ENCODE measurements at regions not wholly inside any gene's neighbourhood (a gene's known extent, or its start where the extent isn't known, plus 50 kb on each side); places are given as distances from the start of the nearest gene placed in this dataset.

DNA sequence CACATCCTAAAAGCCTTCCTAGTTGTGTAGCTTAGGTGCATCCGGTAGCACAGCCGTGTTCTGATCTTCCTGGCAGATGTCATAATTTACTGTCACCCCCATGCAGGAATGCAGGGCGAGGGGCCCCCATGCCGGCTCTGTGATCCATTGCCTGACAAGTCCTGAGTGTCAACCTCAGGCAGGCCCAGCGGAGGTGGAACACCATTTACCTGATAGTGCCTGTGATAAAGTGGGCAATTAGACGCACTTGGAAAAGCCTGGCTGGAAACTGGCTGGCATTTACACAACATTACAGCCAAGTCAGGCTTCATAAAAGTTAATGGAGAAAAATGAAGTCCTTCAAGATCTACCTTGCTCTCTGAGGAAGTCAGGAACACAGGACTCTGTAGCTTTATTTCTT is 521.4 kb upstream of the JAG1 start:
- no TSS peak for BruUV-seq (replicated peaks)
- peaks cover 2% of the 10 kb centered on the region; the same call in 1 of the 2 replicates for H3K4me1 ChIP-seq (replicated peaks; ENCODE audit: insufficient read depth)
- intact Hi-C loops (cut with micrococcal nuclease; ENCODE audit: unreplicated experiment): no loop called here
- no peaks in the 10 kb centered on the region for H3K27me3 ChIP-seq (ENCODE audit: insufficient read depth, low read depth)
- no peaks in the 10 kb centered on the region for H3K9me3 ChIP-seq (ENCODE audit: insufficient read depth, low read depth)
- DNase-seq: no peak
- H4K20me1 ChIP-seq (ENCODE audit: insufficient read depth): no peaks in the 10 kb centered on the region
- no peak overlapping the region for H3K27ac ChIP-seq
- no peaks in the 10 kb centered on the region for H3K9me2 ChIP-seq (ENCODE audit: insufficient read depth)
- no peaks in the 10 kb centered on the region for H3K36me3 ChIP-seq (ENCODE audit: low read depth)
- TF ChIP-seq EZH2 (IDR thresholded peaks at IDR 0.05; ENCODE audit: low read depth): no peak
- TF ChIP-seq, protein P1, sequence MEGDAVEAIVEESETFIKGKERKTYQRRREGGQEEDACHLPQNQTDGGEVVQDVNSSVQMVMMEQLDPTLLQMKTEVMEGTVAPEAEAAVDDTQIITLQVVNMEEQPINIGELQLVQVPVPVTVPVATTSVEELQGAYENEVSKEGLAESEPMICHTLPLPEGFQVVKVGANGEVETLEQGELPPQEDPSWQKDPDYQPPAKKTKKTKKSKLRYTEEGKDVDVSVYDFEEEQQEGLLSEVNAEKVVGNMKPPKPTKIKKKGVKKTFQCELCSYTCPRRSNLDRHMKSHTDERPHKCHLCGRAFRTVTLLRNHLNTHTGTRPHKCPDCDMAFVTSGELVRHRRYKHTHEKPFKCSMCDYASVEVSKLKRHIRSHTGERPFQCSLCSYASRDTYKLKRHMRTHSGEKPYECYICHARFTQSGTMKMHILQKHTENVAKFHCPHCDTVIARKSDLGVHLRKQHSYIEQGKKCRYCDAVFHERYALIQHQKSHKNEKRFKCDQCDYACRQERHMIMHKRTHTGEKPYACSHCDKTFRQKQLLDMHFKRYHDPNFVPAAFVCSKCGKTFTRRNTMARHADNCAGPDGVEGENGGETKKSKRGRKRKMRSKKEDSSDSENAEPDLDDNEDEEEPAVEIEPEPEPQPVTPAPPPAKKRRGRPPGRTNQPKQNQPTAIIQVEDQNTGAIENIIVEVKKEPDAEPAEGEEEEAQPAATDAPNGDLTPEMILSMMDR (conservative IDR thresholded peaks at IDR 0.05): no peak
- ChIA-PET POLR2A (ENCODE audit: unreplicated experiment) (no interaction called here), CTCF (interaction anchor here (0.6 kb wide), 1 partner anchor 541 kb away, joined by 4 read pairs; no protein-coding TSS in a partner anchor)
- no peaks in the 10 kb centered on the region for H3K79me2 ChIP-seq (ENCODE audit: low read depth)
- no peak overlapping the region for H3K4me3 ChIP-seq
- H2AFZ ChIP-seq: no peak overlapping the region
- H3F3A ChIP-seq (ENCODE audit: insufficient read depth, low read depth): no peaks in the 10 kb centered on the region
- no peak overlapping the region for H3K4me2 ChIP-seq

DNA sequence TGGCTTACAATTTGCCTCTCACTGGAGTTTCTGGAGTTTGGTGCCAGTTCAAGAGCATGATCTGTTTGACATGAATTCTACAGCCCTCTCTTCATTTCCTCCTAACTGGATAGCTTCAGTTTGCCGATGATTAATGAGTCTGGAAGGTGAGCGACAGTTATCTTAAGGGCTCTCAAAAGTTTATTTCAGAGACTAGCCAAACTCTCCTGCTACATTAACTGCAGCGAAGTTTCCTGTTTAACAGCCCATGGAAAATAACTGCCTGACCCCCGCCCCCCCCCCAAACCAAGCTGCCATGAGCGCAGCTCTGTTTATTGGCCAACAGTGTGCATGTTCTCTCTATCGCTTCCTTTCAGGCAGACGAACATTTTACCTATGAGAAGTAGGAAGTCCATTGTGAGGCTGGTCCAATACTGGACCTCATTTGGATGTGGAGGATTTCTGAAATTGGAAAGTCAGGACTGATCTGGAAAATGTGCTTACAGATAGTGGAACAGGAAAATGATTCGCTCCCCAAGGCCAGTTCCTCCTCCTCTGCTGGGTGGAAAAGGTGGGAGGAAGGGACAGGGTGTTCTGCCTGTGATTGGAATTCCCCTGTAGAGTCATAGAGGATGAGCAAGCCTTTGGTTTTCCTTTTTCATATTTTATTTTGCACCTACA is 522.2 kb upstream of the JAG1 start:
- Histone ChIP-seq H3K79me2 (ENCODE audit: low read depth) (no peaks in the 10 kb centered on the region), H3K27me3 (ENCODE audit: insufficient read depth, low read depth) (no peaks in the 10 kb centered on the region), H3K36me3 (ENCODE audit: low read depth) (no peaks in the 10 kb centered on the region), H3K9me2 (ENCODE audit: insufficient read depth) (no peaks in the 10 kb centered on the region), H3K4me3 (no peak overlapping the region), H4K20me1 (ENCODE audit: insufficient read depth) (no peaks in the 10 kb centered on the region), H3K27ac (no peak overlapping the region), H3K4me1 (replicated peaks; ENCODE audit: insufficient read depth) (peaks cover 9% of the 10 kb centered on the region; the same call in 1 of the 2 replicates), H3K9me3 (ENCODE audit: insufficient read depth, low read depth) (no peaks in the 10 kb centered on the region), H3F3A (ENCODE audit: insufficient read depth, low read depth) (no peaks in the 10 kb centered on the region), H3K4me2 (no peak overlapping the region), H2AFZ (no peak overlapping the region)
- TF ChIP-seq, protein P1 (conservative IDR thresholded peaks at IDR 0.05): no peak
- no peak for TF ChIP-seq EZH2 (IDR thresholded peaks at IDR 0.05; ENCODE audit: low read depth)
- ChIA-PET POLR2A (ENCODE audit: unreplicated experiment) (interaction anchor here (0.7 kb wide), 1 partner anchor 17 kb away, joined by 4 read pairs; no protein-coding TSS in a partner anchor), CTCF (interaction anchor here (0.6 kb wide), 2 partner anchors 28 to 540 kb away, joined by 3 to 4 read pairs; no protein-coding TSS in a partner anchor)
- DNase-seq: no peak
- BruUV-seq (replicated peaks): no TSS peak
- intact Hi-C loops (cut with micrococcal nuclease; ENCODE audit: unreplicated experiment): no loop called here

DNA sequence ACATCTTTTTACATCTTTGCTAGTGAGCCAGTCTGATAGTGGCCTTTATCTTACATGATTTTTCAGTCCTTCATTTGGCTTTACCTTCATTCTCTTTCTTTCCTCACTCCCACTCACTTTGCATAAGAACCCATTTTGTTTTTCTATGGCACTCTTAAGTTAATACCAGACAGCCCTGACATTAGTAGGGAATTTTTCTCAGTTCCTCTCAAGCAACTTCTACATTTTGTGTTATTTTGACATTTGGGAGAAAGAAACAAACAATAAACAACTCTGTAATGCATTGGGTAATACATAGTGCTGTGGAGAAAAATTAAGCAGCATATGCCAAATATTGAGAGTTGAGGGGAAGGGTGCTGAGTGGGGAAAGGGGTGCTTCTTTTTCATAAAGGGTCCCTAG is 524.1 kb upstream of the JAG1 start:
- ChIA-PET POLR2A (ENCODE audit: unreplicated experiment) (no interaction called here), CTCF (no interaction called here)
- DNase-seq: no peak
- Histone ChIP-seq H3K9me3 (ENCODE audit: insufficient read depth, low read depth) (no peaks in the 10 kb centered on the region), H3K27me3 (ENCODE audit: insufficient read depth, low read depth) (no peaks in the 10 kb centered on the region), H3K9me2 (ENCODE audit: insufficient read depth) (no peaks in the 10 kb centered on the region), H3K36me3 (ENCODE audit: low read depth) (no peaks in the 10 kb centered on the region), H4K20me1 (ENCODE audit: insufficient read depth) (no peaks in the 10 kb centered on the region), H3K27ac (no peak overlapping the region), H3K79me2 (ENCODE audit: low read depth) (no peaks in the 10 kb centered on the region), H3K4me1 (replicated peaks; ENCODE audit: insufficient read depth) (peaks cover 9% of the 10 kb centered on the region; the same call in 1 of the 2 replicates), H3K4me3 (no peak overlapping the region), H3F3A (ENCODE audit: insufficient read depth, low read depth) (no peaks in the 10 kb centered on the region), H3K4me2 (no peak overlapping the region), H2AFZ (no peak overlapping the region)
- no TSS peak for BruUV-seq (replicated peaks)
- TF ChIP-seq, protein P1 (conservative IDR thresholded peaks at IDR 0.05): no peak
- no peak for TF ChIP-seq EZH2 (IDR thresholded peaks at IDR 0.05; ENCODE audit: low read depth)
- intact Hi-C loops (cut with micrococcal nuclease; ENCODE audit: unreplicated experiment): no loop called here
